ENCODE measurements at regions not wholly inside any gene's neighbourhood (a gene's known extent, or its start where the extent isn't known, plus 50 kb on each side); places are given as distances from the start of the nearest gene placed in this dataset.

GRCh38 chr1:14545422-14546025 is 53.0 kb upstream of the KAZN start:
- Histone ChIP-seq H2AFZ (ENCODE audit: low read depth, low read length) (no peak overlapping the region), H3K4me3 (replicated peaks in 1 of 3; ENCODE audit: insufficient read depth in 1 of 3, low read depth in 1 of 3, low read length in 3 of 3) (no peak overlapping the region), H3K4me2 (ENCODE audit: insufficient read depth, low read length) (no peak overlapping the region), H3K4me1 (ENCODE audit: control insufficient read depth, extremely low read depth, insufficient read depth, low read length) (no peaks in the 10 kb centered on the region), H3K79me2 (ENCODE audit: control insufficient read depth, insufficient read depth, low read length) (no peaks in the 10 kb centered on the region), H3K27ac (ENCODE audit: insufficient read depth, low read depth, low read length) (no peak overlapping the region), H3K9ac (replicated peaks; ENCODE audit: extremely low read depth, insufficient read depth, low read length) (no peak overlapping the region), H3K9me3 (replicated peaks; ENCODE audit: control insufficient read depth, insufficient read depth, low read length) (peaks cover 5% of the 10 kb centered on the region), H3K9me1 (replicated peaks; ENCODE audit: control insufficient read depth, extremely low read depth, insufficient read depth, low read length) (no peaks in the 10 kb centered on the region), H3K27me3 (ENCODE audit: control insufficient read depth in 2 of 2, insufficient read depth in 2 of 2, low read length in 2 of 2) (no peaks in the 10 kb centered on the region), H4K20me1 (replicated peaks; ENCODE audit: control insufficient read depth, extremely low read depth, insufficient read depth, low read length) (no peaks in the 10 kb centered on the region), H3K36me3 (ENCODE audit: control insufficient read depth in 2 of 2, extremely low read depth in 1 of 2, insufficient read depth in 2 of 2, low read length in 2 of 2) (no peaks in the 10 kb centered on the region)
- intact Hi-C loops (cut with micrococcal nuclease), result no loop called here
- no peak for TF ChIP-seq JUN (IDR thresholded peaks at IDR 0.05; ENCODE audit: borderline replicate concordance, insufficient read depth, insufficient read length, low read depth)
- no peak for TF ChIP-seq EZH2 (IDR thresholded peaks at IDR 0.05; ENCODE audit: borderline replicate concordance, low read depth, low read length, severe bottlenecking)
- no peak for TF ChIP-seq FOS (IDR thresholded peaks at IDR 0.05; ENCODE audit: borderline replicate concordance, insufficient read depth, low read length)
- TF ChIP-seq, protein P1, sequence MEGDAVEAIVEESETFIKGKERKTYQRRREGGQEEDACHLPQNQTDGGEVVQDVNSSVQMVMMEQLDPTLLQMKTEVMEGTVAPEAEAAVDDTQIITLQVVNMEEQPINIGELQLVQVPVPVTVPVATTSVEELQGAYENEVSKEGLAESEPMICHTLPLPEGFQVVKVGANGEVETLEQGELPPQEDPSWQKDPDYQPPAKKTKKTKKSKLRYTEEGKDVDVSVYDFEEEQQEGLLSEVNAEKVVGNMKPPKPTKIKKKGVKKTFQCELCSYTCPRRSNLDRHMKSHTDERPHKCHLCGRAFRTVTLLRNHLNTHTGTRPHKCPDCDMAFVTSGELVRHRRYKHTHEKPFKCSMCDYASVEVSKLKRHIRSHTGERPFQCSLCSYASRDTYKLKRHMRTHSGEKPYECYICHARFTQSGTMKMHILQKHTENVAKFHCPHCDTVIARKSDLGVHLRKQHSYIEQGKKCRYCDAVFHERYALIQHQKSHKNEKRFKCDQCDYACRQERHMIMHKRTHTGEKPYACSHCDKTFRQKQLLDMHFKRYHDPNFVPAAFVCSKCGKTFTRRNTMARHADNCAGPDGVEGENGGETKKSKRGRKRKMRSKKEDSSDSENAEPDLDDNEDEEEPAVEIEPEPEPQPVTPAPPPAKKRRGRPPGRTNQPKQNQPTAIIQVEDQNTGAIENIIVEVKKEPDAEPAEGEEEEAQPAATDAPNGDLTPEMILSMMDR (IDR thresholded peaks at IDR 0.05; ENCODE audit: extremely low read depth in 1 of 2, insufficient read depth in 1 of 2, low read depth in 1 of 2, low read length in 2 of 2), result no peak
- TF ChIP-seq MYC (IDR thresholded peaks at IDR 0.05; ENCODE audit: low read depth, low read length), result no peak
- no peak for TF ChIP-seq POLR2AphosphoS5 (IDR thresholded peaks at IDR 0.05; ENCODE audit: insufficient read depth, low read depth, low read length)
- TF ChIP-seq, protein P2, sequence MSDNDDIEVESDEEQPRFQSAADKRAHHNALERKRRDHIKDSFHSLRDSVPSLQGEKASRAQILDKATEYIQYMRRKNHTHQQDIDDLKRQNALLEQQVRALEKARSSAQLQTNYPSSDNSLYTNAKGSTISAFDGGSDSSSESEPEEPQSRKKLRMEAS (IDR thresholded peaks at IDR 0.05; ENCODE audit: insufficient read depth, insufficient read length), result no peak
- ChIA-PET POLR2A (no interaction called here), CTCF (no interaction called here)
- FAIRE-seq, result no peak
- DNase-seq (ENCODE audit: low read depth, low spot score), result no peak
- dilution Hi-C loops (cut with MboI; ENCODE audit: extremely low pct_ligation_motif_present, low sequenced_read_pairs), result no loop called here
- no TSS peak for BruUV-seq (replicated peaks)
